HG02610 (cell line): ENCODE measurements at regions not wholly inside any gene's neighbourhood (a gene's known extent, or its start where the extent isn't known, plus 50 kb on each side); places are given as distances from the start of the nearest gene placed in this dataset.

Experiments
- ATAC-seq: cut with Tn5 transposase; IDR thresholded peaks from one replicate; pipeline ENCODE4 v1.9.1; 2021; ENCODE audit warnings: mild to moderate bottlenecking, moderate library complexity; ENCODE audit not compliant: unreplicated experiment

- ATAC-seq: no peak
Measured at GRCh38 chr3:148128136-148128535, 569.6 kb upstream of the AGTR1 start.

GRCh38 chr3:148131990-148132638, 565.6 kb upstream of the AGTR1 start:
- ATAC-seq: no peak

- no peak for ATAC-seq
Measured at GRCh38 chr3:148136816-148137215, 560.9 kb upstream of the AGTR1 start.

GRCh38 chr3:148146241-148146640, 551.5 kb upstream of the AGTR1 start:
- ATAC-seq: no peak

GRCh38 chr3:148146947-148147826, 550.5 kb upstream of the AGTR1 start:
- no peak for ATAC-seq

- ATAC-seq: no peak
Measured at GRCh38 chr3:148147903-148148302, 549.8 kb upstream of the AGTR1 start.

GRCh38 chr3:148149556-148149955, 548.1 kb upstream of the AGTR1 start:
- ATAC-seq: no peak

GRCh38 chr3:148150141-148150540, 547.6 kb upstream of the AGTR1 start:
- ATAC-seq: no peak

- ATAC-seq: no peak
Measured at GRCh38 chr3:148158210-148158609, 539.5 kb upstream of the AGTR1 start.

- ATAC-seq: no peak
Measured at GRCh38 chr3:148162132-148162531, 535.6 kb upstream of the AGTR1 start.

- no peak for ATAC-seq
Measured at GRCh38 chr3:148168347-148168746, 529.4 kb upstream of the AGTR1 start.

- no peak for ATAC-seq
Measured at GRCh38 chr3:148173851-148174250, 523.9 kb upstream of the AGTR1 start.

- ATAC-seq: no peak
Measured at GRCh38 chr3:148175214-148175613, 522.5 kb upstream of the AGTR1 start.

- ATAC-seq: no peak
Measured at GRCh38 chr3:148178503-148178902, 519.2 kb upstream of the AGTR1 start.

- ATAC-seq: no peak
Measured at GRCh38 chr3:148184798-148185197, 512.9 kb upstream of the AGTR1 start.

GRCh38 chr3:148186881-148187280, 510.8 kb upstream of the AGTR1 start:
- ATAC-seq: no peak

GRCh38 chr3:148187296-148187695, 510.4 kb upstream of the AGTR1 start:
- ATAC-seq: no peak

- ATAC-seq: no peak
Measured at GRCh38 chr3:148190441-148190990, 507.2 kb upstream of the AGTR1 start.

- ATAC-seq: no peak
Measured at GRCh38 chr3:148191966-148192365, 505.7 kb upstream of the AGTR1 start.

GRCh38 chr3:148197061-148197460, 500.6 kb upstream of the AGTR1 start:
- no peak for ATAC-seq

GRCh38 chr3:148202386-148202785, 495.3 kb upstream of the AGTR1 start:
- no peak for ATAC-seq
